Stimulated activated CD4-positive, alpha-beta T cell treated with anti-CD3 and anti-CD28 coated beads, Interleukin-4, amount 100 ng/mL, for 1 hour (primary cell): ENCODE measurements at regions not wholly inside any gene's neighbourhood (a gene's known extent, or its start where the extent isn't known, plus 50 kb on each side); places are given as distances from the start of the nearest gene placed in this dataset.
"Not testable (repeated sequence)": the region's sequence is repeated elsewhere in the genome, so short reads cannot be mapped to it uniquely, and the experiment has no call there.

Experiments
- DNase-seq: peaks from one replicate; pipeline ENCODE4 v3.0.0-alpha.2; 2020

- DNase-seq, result no peak
These were observed 945.3 kb upstream of the GRIA3 start for GRCh38 chrX:122238801-122239200.

GRCh38 chrX:122241959-122242358 is 942.1 kb upstream of the GRIA3 start:
- no peak for DNase-seq

GRCh38 chrX:122244080-122244479 is 940.0 kb upstream of the GRIA3 start:
- no peak for DNase-seq

- DNase-seq, result no peak
These were observed 938.9 kb upstream of the GRIA3 start for GRCh38 chrX:122245175-122245574.

- DNase-seq, result no peak
These were observed 938.1 kb upstream of the GRIA3 start for GRCh38 chrX:122245943-122246342.

GRCh38 chrX:122246937-122247336 is 937.1 kb upstream of the GRIA3 start:
- no peak for DNase-seq

- DNase-seq, result no peak
These were observed 935.4 kb upstream of the GRIA3 start for GRCh38 chrX:122248681-122249080.

- DNase-seq, result no peak
These were observed 931.6 kb upstream of the GRIA3 start for GRCh38 chrX:122252454-122252853.

GRCh38 chrX:122268353-122268752 is 915.7 kb upstream of the GRIA3 start:
- DNase-seq, result no peak

GRCh38 chrX:122269243-122269781 is 914.8 kb upstream of the GRIA3 start:
- DNase-seq, result no peak

- DNase-seq, result no peak
These were observed 913.1 kb upstream of the GRIA3 start for GRCh38 chrX:122270809-122271494.

GRCh38 chrX:122272011-122272410 is 912.1 kb upstream of the GRIA3 start:
- no peak for DNase-seq

- DNase-seq, result no peak
These were observed 904.3 kb upstream of the GRIA3 start for GRCh38 chrX:122279746-122280145.

GRCh38 chrX:122299822-122300221 is 884.3 kb upstream of the GRIA3 start:
- DNase-seq, result not testable (repeated sequence)

- no peak for DNase-seq
These were observed 882.6 kb upstream of the GRIA3 start for GRCh38 chrX:122301491-122301890.

- DNase-seq, result no peak
These were observed 880.3 kb upstream of the GRIA3 start for GRCh38 chrX:122303761-122304160.

GRCh38 chrX:122344816-122345215 is 839.3 kb upstream of the GRIA3 start:
- no peak for DNase-seq

- DNase-seq, result no peak
These were observed 820.8 kb upstream of the GRIA3 start for GRCh38 chrX:122363112-122363795.

GRCh38 chrX:122375533-122375932 is 808.5 kb upstream of the GRIA3 start:
- not testable (repeated sequence) for DNase-seq

GRCh38 chrX:122389005-122389404 is 795.1 kb upstream of the GRIA3 start:
- no peak for DNase-seq

- no peak for DNase-seq
These were observed 765.3 kb upstream of the GRIA3 start for GRCh38 chrX:122418758-122419157.

GRCh38 chrX:122421434-122422121 is 762.5 kb upstream of the GRIA3 start:
- DNase-seq, result no peak

GRCh38 chrX:122422547-122422946 is 761.5 kb upstream of the GRIA3 start:
- no peak for DNase-seq

GRCh38 chrX:122434942-122435341 is 749.1 kb upstream of the GRIA3 start:
- no peak for DNase-seq
